Activated T-helper 17 cell treated with anti-CD3 and anti-CD28 coated beads, Interleukin-2, amount 50 U/mL, for 72 hours (primary cell): ENCODE measurements at regions not wholly inside any gene's neighbourhood (a gene's known extent, or its start where the extent isn't known, plus 50 kb on each side); places are given as distances from the start of the nearest gene placed in this dataset.

Source experiments
- ATAC-seq: fragments of 150-1000 bp; cut with Tn5 transposase; replicated peaks from 2 replicates; pipeline ENCODE4 v1.10.0; 2021; ENCODE audit warnings: mild to moderate bottlenecking, moderate library complexity
- H3K27ac Mint-ChIP-seq: one replicate; pipeline ENCODE4 v1.8.0; 2022; ENCODE audit warnings: mixed read lengths
- H3K27me3 Mint-ChIP-seq: one replicate; pipeline ENCODE4 v1.8.0; 2022; ENCODE audit warnings: mixed read lengths
- H3K36me3 Mint-ChIP-seq: one replicate; pipeline ENCODE4 v1.8.0; 2022; ENCODE audit warnings: low read depth, mild to moderate bottlenecking, mixed read lengths
- H3K4me1 Mint-ChIP-seq: one replicate; pipeline ENCODE4 v1.8.0; 2022; ENCODE audit warnings: mixed read lengths
- H3K4me3 Mint-ChIP-seq: one replicate; pipeline ENCODE4 v1.8.0; 2022; ENCODE audit warnings: mild to moderate bottlenecking, mixed read lengths
- H3K9me3 Mint-ChIP-seq: one replicate; pipeline ENCODE4 v1.8.0; 2022; ENCODE audit warnings: mixed read lengths

- Mint-ChIP-seq H3K27ac (no peak overlapping the region), H3K9me3 (no peaks in the 10 kb centered on the region), H3K4me3 (no peak overlapping the region), H3K27me3 (no peaks in the 10 kb centered on the region), H3K4me1 (no peaks in the 10 kb centered on the region), H3K36me3 (no peaks in the 10 kb centered on the region)
- no peak for ATAC-seq
Observed at GRCh38 chr21:35378881-35379280, 329.8 kb upstream of the RUNX1 start.

- Mint-ChIP-seq H3K4me3 (no peak overlapping the region), H3K9me3 (no peaks in the 10 kb centered on the region), H3K27me3 (no peaks in the 10 kb centered on the region), H3K36me3 (no peaks in the 10 kb centered on the region), H3K4me1 (no peaks in the 10 kb centered on the region), H3K27ac (no peak overlapping the region)
- ATAC-seq, result no peak
Observed at GRCh38 chr21:35377505-35378090, 328.5 kb upstream of the RUNX1 start.

- H3K27ac Mint-ChIP-seq, result no peak overlapping the region
- H3K27me3 Mint-ChIP-seq, result no peaks in the 10 kb centered on the region
- ATAC-seq, result no peak
- H3K4me1 Mint-ChIP-seq, result no peaks in the 10 kb centered on the region
- no peak overlapping the region for H3K4me3 Mint-ChIP-seq
- no peaks in the 10 kb centered on the region for H3K36me3 Mint-ChIP-seq
- no peaks in the 10 kb centered on the region for H3K9me3 Mint-ChIP-seq
Observed at GRCh38 chr21:35376406-35377135, 327.5 kb upstream of the RUNX1 start.

- no peaks in the 10 kb centered on the region for H3K36me3 Mint-ChIP-seq
- no peak overlapping the region for H3K4me3 Mint-ChIP-seq
- no peak for ATAC-seq
- H3K27me3 Mint-ChIP-seq, result no peaks in the 10 kb centered on the region
- H3K27ac Mint-ChIP-seq, result no peak overlapping the region
- no peaks in the 10 kb centered on the region for H3K4me1 Mint-ChIP-seq
- H3K9me3 Mint-ChIP-seq, result no peaks in the 10 kb centered on the region
Observed at GRCh38 chr21:35375115-35375514, 326.0 kb upstream of the RUNX1 start.

GRCh38 chr21:35373998-35374397 lies 324.9 kb upstream of the RUNX1 start:
- Mint-ChIP-seq H3K36me3 (no peaks in the 10 kb centered on the region), H3K27ac (no peak overlapping the region), H3K9me3 (no peaks in the 10 kb centered on the region), H3K4me1 (no peaks in the 10 kb centered on the region), H3K27me3 (no peaks in the 10 kb centered on the region), H3K4me3 (no peak overlapping the region)
- no peak for ATAC-seq

- Mint-ChIP-seq H3K36me3 (no peaks in the 10 kb centered on the region), H3K27me3 (no peaks in the 10 kb centered on the region), H3K4me3 (no peak overlapping the region), H3K27ac (no peak overlapping the region), H3K9me3 (no peaks in the 10 kb centered on the region), H3K4me1 (no peaks in the 10 kb centered on the region)
- ATAC-seq, result no peak
Observed at GRCh38 chr21:35372201-35372600, 323.1 kb upstream of the RUNX1 start.

GRCh38 chr21:35370671-35371070 lies 321.6 kb upstream of the RUNX1 start:
- ATAC-seq, result no peak
- Mint-ChIP-seq H3K27ac (no peak overlapping the region), H3K4me1 (no peaks in the 10 kb centered on the region), H3K9me3 (no peaks in the 10 kb centered on the region), H3K27me3 (no peaks in the 10 kb centered on the region), H3K4me3 (no peak overlapping the region), H3K36me3 (no peaks in the 10 kb centered on the region)

GRCh38 chr21:35370071-35370470 lies 321.0 kb upstream of the RUNX1 start:
- H3K36me3 Mint-ChIP-seq, result no peaks in the 10 kb centered on the region

GRCh38 chr21:35368326-35368725 lies 319.2 kb upstream of the RUNX1 start:
- Mint-ChIP-seq H3K9me3 (no peaks in the 10 kb centered on the region), H3K4me1 (no peaks in the 10 kb centered on the region), H3K4me3 (no peak overlapping the region), H3K27ac (peak overlapping the region; percentile 10), H3K27me3 (no peaks in the 10 kb centered on the region), H3K36me3 (no peaks in the 10 kb centered on the region)
- peak; percentile 92 for ATAC-seq

More at GRCh38 chr21:35370071-35370470, 321.0 kb upstream of the RUNX1 start:
- Mint-ChIP-seq H3K27ac (no peak overlapping the region), H3K4me1 (no peaks in the 10 kb centered on the region), H3K9me3 (no peaks in the 10 kb centered on the region), H3K27me3 (no peaks in the 10 kb centered on the region), H3K4me3 (no peak overlapping the region)
- no peak for ATAC-seq

- Mint-ChIP-seq H3K27me3 (no peaks in the 10 kb centered on the region), H3K9me3 (no peaks in the 10 kb centered on the region), H3K4me3 (no peak overlapping the region), H3K27ac (no peak overlapping the region), H3K36me3 (no peaks in the 10 kb centered on the region), H3K4me1 (peaks cover 1% of the 10 kb centered on the region)
- no peak for ATAC-seq
Observed at GRCh38 chr21:35367553-35367952, 318.5 kb upstream of the RUNX1 start.

- Mint-ChIP-seq H3K4me3 (no peak overlapping the region), H3K4me1 (peaks cover 5% of the 10 kb centered on the region), H3K9me3 (no peaks in the 10 kb centered on the region), H3K36me3 (no peaks in the 10 kb centered on the region), H3K27ac (no peak overlapping the region), H3K27me3 (no peaks in the 10 kb centered on the region)
- ATAC-seq, result no peak
Observed at GRCh38 chr21:35366394-35367080, 317.4 kb upstream of the RUNX1 start.

- Mint-ChIP-seq H3K9me3 (no peaks in the 10 kb centered on the region), H3K36me3 (no peaks in the 10 kb centered on the region), H3K27ac (no peak overlapping the region), H3K4me3 (no peak overlapping the region), H3K27me3 (no peaks in the 10 kb centered on the region), H3K4me1 (peaks cover 5% of the 10 kb centered on the region)
- ATAC-seq, result no peak
Observed at GRCh38 chr21:35363458-35363857, 314.4 kb upstream of the RUNX1 start.

GRCh38 chr21:35361988-35362387 lies 312.9 kb upstream of the RUNX1 start:
- no peak for ATAC-seq
- Mint-ChIP-seq H3K27me3 (no peaks in the 10 kb centered on the region), H3K4me1 (peaks cover 6% of the 10 kb centered on the region), H3K27ac (no peak overlapping the region), H3K36me3 (no peaks in the 10 kb centered on the region), H3K9me3 (no peaks in the 10 kb centered on the region), H3K4me3 (no peak overlapping the region)

GRCh38 chr21:35360870-35361570 lies 311.9 kb upstream of the RUNX1 start:
- no peak overlapping the region for H3K27ac Mint-ChIP-seq
- no peak for ATAC-seq
- no peak overlapping the region for H3K4me3 Mint-ChIP-seq
- H3K4me1 Mint-ChIP-seq, result peaks cover 10% of the 10 kb centered on the region
- no peaks in the 10 kb centered on the region for H3K27me3 Mint-ChIP-seq
- H3K9me3 Mint-ChIP-seq, result no peaks in the 10 kb centered on the region
- no peaks in the 10 kb centered on the region for H3K36me3 Mint-ChIP-seq

GRCh38 chr21:35359076-35359475 lies 310.0 kb upstream of the RUNX1 start:
- ATAC-seq, result no peak
- H3K4me3 Mint-ChIP-seq, result no peak overlapping the region

More at GRCh38 chr21:35359076-35359475, 310.0 kb upstream of the RUNX1 start:
- Mint-ChIP-seq H3K27me3 (no peaks in the 10 kb centered on the region), H3K27ac (no peak overlapping the region), H3K9me3 (peaks cover 4% of the 10 kb centered on the region), H3K4me1 (peaks cover 15% of the 10 kb centered on the region), H3K36me3 (no peaks in the 10 kb centered on the region)
